Activated CD4-positive, alpha-beta T cell treated with anti-CD3 and anti-CD28 coated beads, Interleukin-2, amount 10 ng/mL, durations not matched to agents 24 days and 14 days (primary cell): ENCODE measurements at regions not wholly inside any gene's neighbourhood (a gene's known extent, or its start where the extent isn't known, plus 50 kb on each side); places are given as distances from the start of the nearest gene placed in this dataset.

Source experiments
- DNase-seq: peaks from one replicate; pipeline ENCODE4 v3.0.0; 2022
- H3K27ac Mint-ChIP-seq: one replicate; pipeline ENCODE4 v1.8.0; 2022; ENCODE audit warnings: mild to moderate bottlenecking, mixed read lengths
- H3K27me3 Mint-ChIP-seq: one replicate; pipeline ENCODE4 v1.8.0; 2022; ENCODE audit warnings: mixed read lengths
- H3K36me3 Mint-ChIP-seq: one replicate; pipeline ENCODE4 v1.8.0; 2022; ENCODE audit warnings: low read depth, mild to moderate bottlenecking, mixed read lengths
- H3K4me1 Mint-ChIP-seq: one replicate; pipeline ENCODE4 v1.8.0; 2021; ENCODE audit warnings: mixed read lengths
- H3K4me3 Mint-ChIP-seq: one replicate; pipeline ENCODE4 v1.8.0; 2022; ENCODE audit warnings: mild to moderate bottlenecking, moderate library complexity, mixed read lengths
- H3K9me3 Mint-ChIP-seq: one replicate; pipeline ENCODE4 v1.8.0; 2021; ENCODE audit warnings: mixed read lengths
- intact Hi-C: fragments of 100-400 bp; cut with micrococcal nuclease; formaldehyde crosslinking; loops from one replicate; pipeline ENCODE4 v1.15.1; 2023

DNA sequence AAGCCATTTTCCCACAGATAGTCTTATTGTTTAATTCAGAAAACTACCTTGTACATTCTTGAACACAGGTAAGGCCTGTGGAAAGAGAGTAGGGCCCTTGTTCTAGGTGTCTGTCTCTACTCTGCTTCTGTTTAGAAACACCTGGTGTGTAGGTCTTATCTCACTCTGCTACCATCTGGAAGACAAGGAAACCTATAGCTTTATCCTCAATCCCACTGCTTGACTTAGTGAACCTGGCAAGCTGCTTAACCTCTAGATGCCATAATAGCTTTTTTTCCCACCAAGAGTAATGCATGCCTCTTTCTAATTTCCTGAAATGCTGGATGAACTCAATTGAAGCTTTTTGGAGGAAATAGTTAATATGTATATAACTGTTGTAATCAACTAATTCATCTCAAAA, 82.6 kb upstream of the RAP2B start:
- Mint-ChIP-seq H3K36me3 (no peaks in the 10 kb centered on the region), H3K27me3 (peaks cover 9% of the 10 kb centered on the region), H3K4me1 (no peaks in the 10 kb centered on the region), H3K4me3 (no peak overlapping the region), H3K27ac (no peak overlapping the region), H3K9me3 (no peaks in the 10 kb centered on the region)
- no peak for DNase-seq
- intact Hi-C loops = no loop called here

DNA sequence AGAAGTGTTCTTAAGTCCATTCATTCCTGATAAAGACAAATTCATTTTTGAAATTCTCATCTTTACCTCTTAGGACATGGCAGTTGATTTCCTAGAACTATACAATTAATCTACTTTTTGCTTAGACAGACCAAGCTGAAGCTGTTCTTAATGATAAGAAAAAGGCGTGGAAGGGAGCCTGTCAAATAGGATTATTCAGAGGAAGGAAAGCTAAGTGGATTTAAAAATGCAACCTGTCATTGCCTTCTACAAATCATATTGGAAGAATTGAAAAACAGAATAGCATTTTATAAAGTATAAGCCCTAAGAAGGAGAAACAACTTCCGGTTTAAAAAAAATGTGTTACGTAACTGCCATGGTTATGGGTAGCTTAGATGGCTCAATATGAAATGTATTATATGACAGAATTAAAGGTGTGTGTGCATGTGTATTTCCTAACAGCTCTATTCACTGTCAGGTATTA, 81.2 kb upstream of the RAP2B start:
- intact Hi-C loops = no loop called here
- Mint-ChIP-seq H3K36me3 (no peaks in the 10 kb centered on the region), H3K9me3 (no peaks in the 10 kb centered on the region), H3K4me1 (no peaks in the 10 kb centered on the region), H3K27ac (no peak overlapping the region), H3K27me3 (peaks cover 10% of the 10 kb centered on the region), H3K4me3 (no peak overlapping the region)
- DNase-seq = no peak

- H3K4me3 Mint-ChIP-seq = no peak overlapping the region
- no peaks in the 10 kb centered on the region for H3K36me3 Mint-ChIP-seq
- H3K4me1 Mint-ChIP-seq = no peaks in the 10 kb centered on the region
- intact Hi-C loops = no loop called here
- H3K9me3 Mint-ChIP-seq = no peaks in the 10 kb centered on the region
- DNase-seq = no peak
- peaks cover 14% of the 10 kb centered on the region for H3K27me3 Mint-ChIP-seq
- H3K27ac Mint-ChIP-seq = no peak overlapping the region
These were observed 77.6 kb upstream of the RAP2B start for GRCh38 chr3:153084431-153084830.

DNA sequence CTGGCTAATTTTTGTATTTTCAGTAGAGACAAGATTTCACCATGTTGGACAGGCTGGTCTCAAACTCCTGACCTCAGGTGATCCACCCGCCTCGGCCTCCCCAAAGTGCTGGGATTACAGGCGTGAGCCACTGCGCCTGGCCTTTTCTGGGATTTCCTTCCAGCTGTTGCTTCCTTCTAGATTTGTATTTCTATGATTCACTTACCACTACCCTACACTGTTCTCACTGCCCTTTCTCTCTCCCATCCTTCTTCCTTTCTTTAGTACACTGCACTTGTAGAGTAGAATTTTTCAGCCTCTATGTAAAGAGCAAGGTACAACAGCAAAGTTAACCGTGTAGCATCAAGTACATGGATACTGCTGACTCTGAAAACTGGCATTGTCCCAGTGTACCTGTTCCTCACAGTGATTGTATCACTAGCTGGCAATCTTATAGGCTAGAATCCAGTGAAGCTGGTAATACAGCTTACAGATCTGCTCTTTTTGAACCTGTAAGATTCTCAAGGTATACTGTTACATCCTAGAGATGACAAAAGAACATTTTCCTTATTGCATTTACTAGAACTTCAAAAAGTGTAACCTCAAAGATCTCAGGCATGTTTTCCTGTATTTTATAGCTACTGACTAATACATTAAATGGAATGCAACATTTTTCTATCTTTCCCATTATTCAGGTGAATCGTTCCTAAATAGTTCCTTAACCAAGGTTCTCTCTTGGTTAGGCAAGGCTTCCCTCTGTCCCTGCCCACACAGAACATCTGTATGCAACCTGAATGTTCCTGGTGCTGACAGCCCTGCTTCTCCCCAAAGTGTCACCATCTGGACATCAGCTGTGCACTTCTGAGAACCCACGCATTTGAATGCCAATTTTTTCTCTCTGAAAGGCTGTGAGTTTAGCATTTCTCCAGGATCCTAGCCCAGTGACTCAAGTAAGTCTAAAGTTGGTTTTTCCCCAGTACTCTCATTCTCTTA, 74.1 kb upstream of the RAP2B start:
- Mint-ChIP-seq H3K36me3 (no peaks in the 10 kb centered on the region), H3K27ac (no peak overlapping the region), H3K4me1 (peaks cover 7% of the 10 kb centered on the region), H3K9me3 (no peaks in the 10 kb centered on the region), H3K4me3 (no peak overlapping the region), H3K27me3 (peaks cover 12% of the 10 kb centered on the region)
- DNase-seq = no peak
- intact Hi-C loops = no loop called here

GRCh38 chr3:153089620-153090019, 72.4 kb upstream of the RAP2B start:
- Mint-ChIP-seq H3K4me1 (peaks cover 7% of the 10 kb centered on the region), H3K9me3 (no peaks in the 10 kb centered on the region), H3K27me3 (peaks cover 6% of the 10 kb centered on the region), H3K27ac (no peak overlapping the region), H3K4me3 (no peak overlapping the region), H3K36me3 (no peaks in the 10 kb centered on the region)
- DNase-seq = no peak
- intact Hi-C loops = no loop called here

GRCh38 chr3:153090973-153091372, 71.1 kb upstream of the RAP2B start:
- H3K36me3 Mint-ChIP-seq = no peaks in the 10 kb centered on the region

DNA sequence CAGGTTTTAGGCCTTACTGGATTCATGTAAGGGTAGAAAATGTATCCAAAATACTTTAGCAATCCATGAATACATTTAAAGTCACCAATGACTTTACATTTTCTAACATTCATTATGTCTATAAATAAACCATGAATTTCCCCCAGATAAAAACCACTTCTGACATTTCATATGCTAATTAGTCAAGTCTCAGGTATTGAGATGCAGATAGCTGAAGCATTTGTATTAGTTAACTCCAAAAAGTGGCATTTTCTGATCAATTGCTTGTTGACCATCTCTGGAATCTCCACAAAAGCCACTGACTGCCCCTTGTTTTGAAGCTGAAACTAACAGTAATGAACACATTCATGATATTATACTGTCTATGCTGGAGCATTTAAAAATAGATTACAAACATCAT, 68.4 kb upstream of the RAP2B start:
- Mint-ChIP-seq H3K4me3 (no peak overlapping the region), H3K9me3 (no peaks in the 10 kb centered on the region), H3K4me1 (peaks cover 7% of the 10 kb centered on the region), H3K36me3 (no peaks in the 10 kb centered on the region), H3K27ac (no peak overlapping the region), H3K27me3 (no peaks in the 10 kb centered on the region)
- no peak for DNase-seq
- intact Hi-C loops = no loop called here

More at GRCh38 chr3:153090973-153091372, 71.1 kb upstream of the RAP2B start:
- Mint-ChIP-seq H3K27me3 (peaks cover 6% of the 10 kb centered on the region), H3K27ac (no peak overlapping the region), H3K4me1 (peaks cover 7% of the 10 kb centered on the region), H3K4me3 (peak overlapping the region; percentile 7), H3K9me3 (no peaks in the 10 kb centered on the region)
- DNase-seq = peak; percentile 71
- intact Hi-C loops = no loop called here

DNA sequence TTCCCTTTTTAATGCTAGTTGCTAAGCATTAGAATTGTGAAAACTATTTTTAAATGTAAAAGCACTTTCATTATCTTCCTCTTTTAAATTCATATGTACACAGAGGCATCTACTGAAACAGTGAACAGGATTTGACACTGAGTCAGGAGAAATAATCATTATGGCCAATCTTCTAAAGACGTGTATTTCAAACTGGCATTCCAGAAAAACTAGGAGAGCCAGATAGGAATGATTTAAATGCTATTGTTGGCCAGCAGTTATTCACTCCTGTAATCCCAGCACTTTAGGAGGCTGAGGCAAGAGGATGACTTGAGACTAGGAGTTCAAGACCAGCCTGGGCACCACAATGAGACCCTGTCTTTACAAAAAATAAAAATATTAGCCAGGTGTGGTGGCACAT, 67.6 kb upstream of the RAP2B start:
- intact Hi-C loops = no loop called here
- H3K36me3 Mint-ChIP-seq = no peaks in the 10 kb centered on the region
- H3K27me3 Mint-ChIP-seq = no peaks in the 10 kb centered on the region
- no peak for DNase-seq
- H3K4me1 Mint-ChIP-seq = peaks cover 7% of the 10 kb centered on the region
- no peak overlapping the region for H3K27ac Mint-ChIP-seq
- no peaks in the 10 kb centered on the region for H3K9me3 Mint-ChIP-seq
- H3K4me3 Mint-ChIP-seq = no peak overlapping the region

DNA sequence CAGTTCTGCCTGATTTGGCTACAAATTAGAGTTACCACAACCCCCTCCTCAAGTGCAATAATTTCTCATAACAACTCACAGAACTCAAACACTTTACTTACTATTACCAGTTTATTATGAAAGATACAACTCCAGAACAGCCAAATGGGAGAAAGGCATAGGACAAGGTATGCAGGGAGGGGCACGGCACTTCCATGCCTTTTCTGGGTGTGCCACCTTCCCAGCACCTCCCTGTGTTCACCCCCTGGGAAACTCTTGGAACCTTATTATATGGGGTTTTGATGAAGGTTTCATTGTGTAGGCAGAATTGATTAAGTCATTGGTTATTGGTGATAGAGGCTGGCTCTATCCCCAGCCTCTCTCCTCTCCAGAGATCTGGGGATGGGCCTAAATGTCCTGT, 66.6 kb upstream of the RAP2B start:
- Mint-ChIP-seq H3K9me3 (no peaks in the 10 kb centered on the region), H3K27me3 (no peaks in the 10 kb centered on the region), H3K36me3 (no peaks in the 10 kb centered on the region), H3K4me1 (peaks cover 7% of the 10 kb centered on the region), H3K27ac (no peak overlapping the region), H3K4me3 (no peak overlapping the region)
- intact Hi-C loops = no loop called here
- DNase-seq = no peak

DNA sequence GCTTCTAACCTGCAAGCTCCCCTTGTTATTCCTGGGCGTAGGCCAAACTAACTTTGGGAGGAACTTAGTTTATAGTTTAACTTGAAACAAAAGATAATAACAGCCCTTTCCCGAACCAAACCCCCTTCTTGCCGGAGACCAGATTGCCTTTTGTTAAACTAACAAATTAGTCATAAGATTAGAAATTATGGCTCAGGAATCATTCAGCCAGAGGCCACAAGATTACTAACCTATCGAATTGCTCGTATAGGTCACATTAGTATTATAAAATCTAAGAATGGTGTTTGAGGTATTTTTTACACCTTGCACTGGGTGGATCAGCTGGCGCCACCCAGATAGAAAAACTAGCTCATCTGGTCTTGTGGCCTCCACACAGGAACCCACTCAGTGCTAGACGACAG, 65.3 kb upstream of the RAP2B start:
- intact Hi-C loops = no loop called here

DNA sequence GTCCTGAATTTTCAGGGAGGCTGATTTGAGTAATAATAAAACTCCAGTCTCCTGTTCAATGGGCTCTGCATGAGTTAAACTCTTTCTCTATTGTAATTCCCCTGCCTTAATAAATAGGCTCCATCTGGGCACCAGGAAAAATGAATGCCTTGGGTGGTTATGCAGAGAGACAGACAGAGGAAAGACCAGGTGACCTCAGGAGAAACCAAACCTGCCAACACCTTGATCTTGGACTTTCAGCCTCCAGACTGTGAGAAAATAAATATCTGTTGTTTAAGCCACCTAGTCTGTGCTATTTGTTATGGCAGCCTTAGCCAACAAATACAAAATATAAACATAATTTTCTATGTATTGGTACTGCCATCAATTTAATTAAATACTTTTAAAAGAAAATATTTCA, 64.8 kb upstream of the RAP2B start:
- no peaks in the 10 kb centered on the region for H3K36me3 Mint-ChIP-seq
- intact Hi-C loops = no loop called here
- no peak overlapping the region for H3K4me3 Mint-ChIP-seq
- no peaks in the 10 kb centered on the region for H3K4me1 Mint-ChIP-seq
- no peak overlapping the region for H3K27ac Mint-ChIP-seq
- no peaks in the 10 kb centered on the region for H3K9me3 Mint-ChIP-seq
- H3K27me3 Mint-ChIP-seq = no peaks in the 10 kb centered on the region
- DNase-seq = no peak

More for the DNA sequence above, 65.3 kb upstream of the RAP2B start:
- H3K9me3 Mint-ChIP-seq = no peaks in the 10 kb centered on the region
- no peak overlapping the region for H3K4me3 Mint-ChIP-seq
- H3K27me3 Mint-ChIP-seq = no peaks in the 10 kb centered on the region
- no peak overlapping the region for H3K27ac Mint-ChIP-seq
- H3K36me3 Mint-ChIP-seq = no peaks in the 10 kb centered on the region
- DNase-seq = no peak
- H3K4me1 Mint-ChIP-seq = no peaks in the 10 kb centered on the region

- Mint-ChIP-seq H3K4me1 (no peaks in the 10 kb centered on the region), H3K36me3 (no peaks in the 10 kb centered on the region), H3K4me3 (no peak overlapping the region), H3K9me3 (no peaks in the 10 kb centered on the region), H3K27me3 (no peaks in the 10 kb centered on the region), H3K27ac (no peak overlapping the region)
- no peak for DNase-seq
- intact Hi-C loops = no loop called here
These were observed 62.9 kb upstream of the RAP2B start for GRCh38 chr3:153099131-153099530.

GRCh38 chr3:153103406-153103945, 58.5 kb upstream of the RAP2B start:
- Mint-ChIP-seq H3K4me1 (no peaks in the 10 kb centered on the region), H3K4me3 (no peak overlapping the region), H3K36me3 (no peaks in the 10 kb centered on the region), H3K27me3 (no peaks in the 10 kb centered on the region), H3K9me3 (no peaks in the 10 kb centered on the region), H3K27ac (no peak overlapping the region)
- intact Hi-C loops = no loop called here
- no peak for DNase-seq

- peaks cover 4% of the 10 kb centered on the region for H3K9me3 Mint-ChIP-seq
- no peak overlapping the region for H3K27ac Mint-ChIP-seq
- no peak overlapping the region for H3K4me3 Mint-ChIP-seq
- H3K27me3 Mint-ChIP-seq = no peaks in the 10 kb centered on the region
- no peaks in the 10 kb centered on the region for H3K4me1 Mint-ChIP-seq
- intact Hi-C loops = no loop called here
- DNase-seq = no peak
- no peaks in the 10 kb centered on the region for H3K36me3 Mint-ChIP-seq
These were observed 52.0 kb upstream of the RAP2B start for GRCh38 chr3:153110041-153110440.
